Activated CD4-positive, alpha-beta T cell treated with anti-CD3 and anti-CD28 coated beads for 36 hours (primary cell): ENCODE measurements at regions not wholly inside any gene's neighbourhood (a gene's known extent, or its start where the extent isn't known, plus 50 kb on each side); places are given as distances from the start of the nearest gene placed in this dataset.
"Not testable (repeated sequence)": the region's sequence is repeated elsewhere in the genome, so short reads cannot be mapped to it uniquely, and the experiment has no call there.

Source experiments
- ATAC-seq: fragments of 200-7000 bp; cut with Tn5 transposase; one replicate; pipeline ENCODE4 v1.10.0; 2021; ENCODE audit warnings: mild to moderate bottlenecking, moderate library complexity
- CTCF ChIA-PET: fragments of 350-600 bp; sonication (Branson Sonifier 250); formaldehyde crosslinking; loops from one replicate; lab custom pipeline; 2021; ENCODE audit warnings: antibody characterized with exemption; lab: Charles Lee
- POLR2A ChIA-PET: fragments of 350-600 bp; sonication (Branson Sonifier 250); formaldehyde crosslinking; loops from one replicate; lab custom pipeline; 2021; ENCODE audit warnings: antibody characterized with exemption, inconsistent platforms; lab: Charles Lee
- DNase-seq: peaks from one replicate; pipeline ENCODE4 v3.0.0-alpha.2; 2020
- H3K27ac Mint-ChIP-seq: one replicate; pipeline ENCODE4 v1.8.0; 2021; ENCODE audit warnings: mixed read lengths
- H3K27me3 Mint-ChIP-seq: one replicate; pipeline ENCODE4 v1.8.0; 2021; ENCODE audit warnings: mixed read lengths
- H3K36me3 Mint-ChIP-seq: one replicate; pipeline ENCODE4 v1.8.0; 2021; ENCODE audit warnings: low read depth, mixed read lengths
- H3K4me1 Mint-ChIP-seq: one replicate; pipeline ENCODE4 v1.8.0; 2021; ENCODE audit warnings: mixed read lengths
- H3K4me3 Mint-ChIP-seq: one replicate; pipeline ENCODE4 v1.8.0; 2021; ENCODE audit warnings: mild to moderate bottlenecking, moderate library complexity, mixed read lengths
- H3K9me3 Mint-ChIP-seq: one replicate; pipeline ENCODE4 v1.8.0; 2021; ENCODE audit warnings: low read depth, mixed read lengths
- intact Hi-C, 2 experiments: fragments of 100-400 bp; cut with DNase I in 1 of 2; cut with micrococcal nuclease in 1 of 2; formaldehyde crosslinking; loops; one replicate each; pipeline versions ENCODE4 v1.14.2 to v1.15.1; 2022 to 2024; cut with DNase I, micrococcal nuclease

DNA sequence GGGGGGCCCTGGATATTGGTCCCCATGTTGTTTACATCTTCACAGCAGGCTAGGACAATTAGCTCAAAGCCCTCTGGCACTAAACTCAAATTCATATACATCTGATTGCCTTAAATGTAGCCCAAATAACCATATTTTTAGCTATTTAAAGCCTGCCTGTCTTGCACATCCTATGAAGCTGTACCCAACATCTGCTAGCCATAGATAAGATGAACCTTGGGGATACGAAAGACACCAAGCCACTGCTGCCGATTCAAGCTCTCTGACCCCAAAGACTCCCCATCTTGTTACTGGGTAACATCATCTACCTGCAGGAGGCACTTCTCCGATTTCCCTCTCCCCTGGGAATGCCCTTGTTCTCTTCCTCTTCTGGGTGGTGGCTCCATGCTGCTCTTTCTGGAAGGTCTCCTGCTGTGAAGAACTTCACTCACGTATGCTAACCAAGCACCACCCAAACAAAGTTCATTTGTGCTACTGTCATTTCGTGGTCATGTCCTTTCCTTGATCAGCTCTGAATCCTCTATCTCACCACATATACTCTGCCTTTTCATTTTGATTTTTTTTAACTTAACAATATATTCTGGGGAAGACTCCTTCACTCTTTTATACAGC lies 107.7 kb upstream of the ATXN3L start:
- Mint-ChIP-seq H3K4me3 (no peak overlapping the region), H3K36me3 (no peaks in the 10 kb centered on the region), H3K27me3 (no peaks in the 10 kb centered on the region), H3K27ac (no peak overlapping the region), H3K4me1 (peaks cover 9% of the 10 kb centered on the region), H3K9me3 (no peaks in the 10 kb centered on the region)
- no peak for ATAC-seq
- intact Hi-C loops, result no loop called here
- CTCF ChIA-PET, result no interaction called here
- DNase-seq, result no peak
- POLR2A ChIA-PET, result no interaction called here

DNA sequence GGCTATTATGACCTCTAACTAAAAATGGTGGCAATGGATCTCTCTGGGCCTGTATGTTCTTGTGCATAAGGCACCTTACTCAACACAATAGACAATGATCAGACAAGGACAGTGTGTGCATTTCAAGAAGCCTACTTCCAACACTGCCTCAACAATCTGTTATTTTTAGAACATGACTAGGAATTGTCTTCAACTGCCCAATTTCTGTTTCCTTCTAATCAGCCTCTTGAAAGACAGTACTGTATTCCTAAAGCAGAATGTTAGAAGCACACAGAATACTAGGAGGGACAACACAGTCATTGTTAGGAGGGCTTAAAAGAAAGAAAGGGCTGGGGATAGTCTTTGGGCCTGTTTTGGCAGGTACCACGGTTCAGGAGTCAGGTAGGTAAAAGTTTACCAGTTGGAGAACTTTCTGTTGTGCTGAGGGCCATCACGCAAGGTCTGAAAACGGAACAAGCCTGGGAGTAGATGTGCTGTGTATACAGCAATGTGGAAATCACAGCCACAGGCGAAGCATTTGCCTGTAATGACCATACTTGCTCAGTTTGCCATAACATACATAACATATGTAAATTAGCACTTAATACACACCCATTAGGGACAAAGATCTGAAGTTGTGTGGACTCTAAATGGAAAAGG lies 100.8 kb upstream of the ATXN3L start:
- DNase-seq, result no peak
- peaks cover 9% of the 10 kb centered on the region for H3K4me1 Mint-ChIP-seq
- ChIA-PET CTCF (no interaction called here), POLR2A (no interaction called here)
- H3K27me3 Mint-ChIP-seq, result no peaks in the 10 kb centered on the region
- no peak overlapping the region for H3K4me3 Mint-ChIP-seq
- intact Hi-C loops, result no loop called here
- H3K9me3 Mint-ChIP-seq, result no peaks in the 10 kb centered on the region
- H3K36me3 Mint-ChIP-seq, result no peaks in the 10 kb centered on the region
- ATAC-seq, result no peak
- H3K27ac Mint-ChIP-seq, result no peak overlapping the region

DNA sequence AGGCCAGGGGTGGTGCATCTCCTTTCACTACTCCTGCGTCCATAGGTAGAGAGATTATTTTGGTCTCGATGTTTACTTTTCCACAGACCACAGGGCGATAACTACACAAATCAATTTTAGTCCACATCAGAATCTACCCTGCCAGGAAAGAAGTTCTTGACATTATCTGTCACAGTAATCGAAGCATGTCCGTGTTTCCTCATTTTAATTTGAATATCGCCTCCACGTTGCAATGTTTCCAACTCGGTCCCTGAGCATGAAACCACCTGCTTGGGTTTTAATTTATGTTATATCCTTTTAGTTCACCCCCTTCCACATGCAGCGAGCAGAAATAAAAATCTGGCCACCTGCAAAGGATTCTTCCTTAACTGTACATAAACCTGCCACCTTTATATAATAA lies 100.1 kb upstream of the ATXN3L start:
- no peaks in the 10 kb centered on the region for H3K9me3 Mint-ChIP-seq
- intact Hi-C loops, result no loop called here
- H3K4me1 Mint-ChIP-seq, result peaks cover 9% of the 10 kb centered on the region
- CTCF ChIA-PET, result no interaction called here
- no peak for DNase-seq
- H3K4me3 Mint-ChIP-seq, result no peak overlapping the region
- ATAC-seq, result no peak
- no peaks in the 10 kb centered on the region for H3K27me3 Mint-ChIP-seq
- H3K27ac Mint-ChIP-seq, result no peak overlapping the region
- H3K36me3 Mint-ChIP-seq, result no peaks in the 10 kb centered on the region
- POLR2A ChIA-PET, result no interaction called here

DNA sequence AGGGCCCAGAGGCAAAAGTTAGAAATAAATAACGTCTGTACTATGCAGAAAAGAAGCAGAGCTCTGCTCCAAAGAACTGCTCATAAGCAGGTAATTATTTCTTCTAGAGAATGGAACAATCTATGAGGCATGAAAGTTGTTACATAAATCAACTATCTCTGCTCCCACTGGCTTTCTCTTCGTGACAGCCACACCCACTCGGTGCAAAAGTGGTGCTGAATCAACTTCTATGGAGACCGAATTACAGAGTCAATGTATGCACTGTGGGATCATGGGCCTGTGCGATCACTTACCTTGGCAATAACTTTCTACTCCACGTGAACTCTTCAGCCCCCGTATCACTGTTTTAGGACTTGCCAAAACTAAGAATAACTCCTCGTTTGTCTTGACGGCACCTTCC lies 99.4 kb upstream of the ATXN3L start:
- Mint-ChIP-seq H3K9me3 (no peaks in the 10 kb centered on the region), H3K4me3 (no peak overlapping the region), H3K36me3 (no peaks in the 10 kb centered on the region), H3K27me3 (no peaks in the 10 kb centered on the region), H3K27ac (no peak overlapping the region), H3K4me1 (peaks cover 9% of the 10 kb centered on the region)
- DNase-seq (no peak), ATAC-seq (no peak)
- CTCF ChIA-PET, result no interaction called here
- POLR2A ChIA-PET, result no interaction called here
- intact Hi-C loops, result no loop called here

DNA sequence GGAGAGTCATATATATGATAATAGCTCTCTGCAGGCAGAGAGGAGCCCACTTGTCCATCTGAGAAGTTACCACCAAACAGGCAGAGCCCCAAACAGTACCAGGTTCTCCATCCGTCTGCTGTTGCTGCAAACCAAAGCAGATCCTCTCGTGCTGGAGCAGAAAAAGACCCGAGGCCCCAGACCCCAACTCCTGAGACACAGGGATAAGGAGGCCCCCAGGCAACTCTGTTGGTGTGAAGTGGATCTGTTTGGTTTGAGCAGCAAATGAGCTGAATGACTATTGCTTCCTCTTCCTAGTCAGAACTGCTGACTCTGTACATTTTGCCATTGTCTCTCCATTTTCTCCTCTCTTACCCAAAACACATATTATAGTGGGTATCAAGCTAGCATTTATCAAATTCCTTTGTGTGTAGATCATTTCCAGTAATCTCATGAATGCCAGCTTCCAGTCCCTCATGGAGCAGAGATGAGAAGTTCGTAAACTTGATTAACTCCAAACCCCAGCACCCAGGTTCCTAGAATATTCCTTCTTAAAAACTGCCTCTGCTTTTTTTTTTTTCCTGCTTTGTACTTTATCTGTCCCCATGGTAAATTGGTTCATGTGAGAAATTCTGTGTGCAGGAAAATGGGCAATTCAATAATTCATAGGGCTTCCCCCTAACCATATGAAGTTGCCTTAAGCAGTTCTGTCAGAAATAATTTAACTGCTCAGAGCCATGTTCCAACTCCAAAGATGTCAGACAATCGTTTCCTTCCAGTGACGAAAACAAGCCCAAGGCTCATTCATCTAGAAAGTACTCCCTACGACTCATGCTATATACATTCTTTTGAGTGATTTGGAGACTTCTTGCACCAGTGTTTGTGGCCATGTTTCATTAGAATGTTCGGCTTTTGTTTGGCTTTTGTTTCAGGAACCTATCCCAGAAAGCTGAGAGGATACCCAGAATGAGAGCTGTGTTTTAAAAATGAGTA lies 98.6 kb upstream of the ATXN3L start:
- Mint-ChIP-seq H3K9me3 (no peaks in the 10 kb centered on the region), H3K27me3 (no peaks in the 10 kb centered on the region), H3K36me3 (no peaks in the 10 kb centered on the region), H3K4me3 (no peak overlapping the region), H3K27ac (no peak overlapping the region), H3K4me1 (peaks cover 9% of the 10 kb centered on the region)
- DNase-seq, result no peak
- POLR2A ChIA-PET, result interaction anchor here (0.7 kb wide), 1 partner anchor 320 kb away, joined by 3 read pairs; no protein-coding TSS in a partner anchor
- CTCF ChIA-PET, result interaction anchor here (0.6 kb wide), 1 partner anchor 49 kb away, joined by 3 read pairs; no protein-coding TSS in a partner anchor
- intact Hi-C loops, result no loop called here
- peak; percentile 64 for ATAC-seq

DNA sequence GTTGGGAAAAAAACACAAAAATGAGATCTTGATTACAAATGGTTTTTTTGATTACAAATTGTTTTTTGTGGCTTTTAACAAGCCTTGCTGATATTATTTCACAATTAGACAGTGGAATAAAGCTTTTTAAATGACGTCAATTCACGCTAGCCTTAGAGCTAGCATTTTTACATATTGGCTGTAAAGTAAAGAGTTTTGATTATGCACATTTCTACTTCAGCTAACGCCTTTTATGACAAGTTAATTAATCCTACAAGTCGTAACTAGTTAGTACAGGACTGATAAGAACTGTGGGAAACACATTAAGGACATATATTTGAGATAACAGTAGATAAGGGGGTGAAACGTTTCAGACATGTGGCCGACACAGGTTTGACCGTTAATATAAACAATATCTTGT lies 95.7 kb upstream of the ATXN3L start:
- no peak for ATAC-seq
- Mint-ChIP-seq H3K4me3 (no peak overlapping the region), H3K27ac (no peak overlapping the region), H3K4me1 (peaks cover 6% of the 10 kb centered on the region), H3K36me3 (no peaks in the 10 kb centered on the region), H3K9me3 (no peaks in the 10 kb centered on the region), H3K27me3 (no peaks in the 10 kb centered on the region)
- ChIA-PET CTCF (no interaction called here), POLR2A (interaction anchor here (0.6 kb wide), 1 partner anchor 39 kb away, joined by 4 read pairs; no protein-coding TSS in a partner anchor)
- no peak for DNase-seq
- intact Hi-C loops, result no loop called here

DNA sequence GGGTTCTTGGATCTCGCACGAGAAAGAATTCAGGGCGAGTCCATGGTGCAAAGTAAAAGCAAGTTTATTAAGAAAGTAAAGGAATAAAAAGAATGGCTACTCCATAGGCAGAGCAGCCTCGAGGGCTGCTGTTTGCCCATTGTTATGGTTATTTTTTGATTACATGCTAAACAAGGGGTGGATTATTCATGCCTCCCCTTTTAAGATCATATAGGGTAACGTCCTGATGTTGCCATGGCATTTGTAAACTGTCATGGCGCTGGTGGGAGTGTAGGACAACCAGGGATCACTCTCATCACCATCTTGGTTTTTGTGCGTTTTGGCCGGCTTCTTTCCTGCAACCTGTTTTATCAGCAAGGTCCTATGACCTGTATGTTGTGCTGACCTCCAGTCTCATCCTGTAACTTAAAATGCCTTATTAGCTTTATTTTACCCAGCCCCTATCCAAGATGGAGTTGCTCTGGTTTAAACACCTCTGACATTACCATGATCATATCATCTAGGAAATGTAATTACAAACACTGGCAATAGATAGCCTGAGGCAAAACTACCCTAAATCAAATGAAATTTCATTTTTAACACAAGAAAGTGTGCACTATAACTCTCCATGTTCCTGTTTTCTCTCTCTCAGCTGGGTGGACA lies 94.3 kb upstream of the ATXN3L start:
- CTCF ChIA-PET, result no interaction called here
- intact Hi-C loops, result loop anchor here in 1 of 2 experiments (5.0 kb wide), 1 partner anchor 852 kb away; no protein-coding TSS in a partner anchor
- ATAC-seq, result no peak

DNA sequence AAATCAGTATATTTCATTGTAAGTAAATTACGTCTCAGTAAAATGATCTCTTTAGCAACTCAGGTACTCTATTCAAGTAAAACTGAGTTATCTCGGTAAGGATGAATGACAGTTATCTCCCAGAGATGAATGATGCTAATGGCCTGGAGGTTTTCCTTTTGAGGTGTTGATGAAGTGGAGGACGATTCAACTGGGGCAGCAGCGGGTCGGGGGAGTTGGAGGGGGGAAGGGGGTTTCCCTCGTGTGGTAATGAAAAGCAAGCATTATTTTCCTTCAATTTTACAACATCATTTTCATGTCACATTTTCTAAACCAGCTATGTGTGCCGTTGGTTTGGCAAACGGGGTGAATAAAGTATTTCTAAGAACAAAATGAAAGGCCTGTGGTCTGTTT lies 92.4 kb upstream of the ATXN3L start:
- Mint-ChIP-seq H3K9me3 (no peaks in the 10 kb centered on the region), H3K27me3 (no peaks in the 10 kb centered on the region), H3K27ac (no peak overlapping the region), H3K4me1 (no peaks in the 10 kb centered on the region), H3K36me3 (no peaks in the 10 kb centered on the region), H3K4me3 (no peak overlapping the region)
- no peak for DNase-seq
- ChIA-PET CTCF (no interaction called here), POLR2A (no interaction called here)
- intact Hi-C loops, result loop anchor here in 1 of 2 experiments (5.0 kb wide), 1 partner anchor 850 kb away; no protein-coding TSS in a partner anchor
- ATAC-seq, result no peak

More for the DNA sequence above, 94.3 kb upstream of the ATXN3L start:
- H3K27me3 Mint-ChIP-seq, result no peaks in the 10 kb centered on the region
- H3K4me3 Mint-ChIP-seq, result no peak overlapping the region
- DNase-seq, result no peak
- peaks cover 6% of the 10 kb centered on the region for H3K4me1 Mint-ChIP-seq
- H3K36me3 Mint-ChIP-seq, result no peaks in the 10 kb centered on the region
- no peak overlapping the region for H3K27ac Mint-ChIP-seq
- POLR2A ChIA-PET, result no interaction called here
- no peaks in the 10 kb centered on the region for H3K9me3 Mint-ChIP-seq

DNA sequence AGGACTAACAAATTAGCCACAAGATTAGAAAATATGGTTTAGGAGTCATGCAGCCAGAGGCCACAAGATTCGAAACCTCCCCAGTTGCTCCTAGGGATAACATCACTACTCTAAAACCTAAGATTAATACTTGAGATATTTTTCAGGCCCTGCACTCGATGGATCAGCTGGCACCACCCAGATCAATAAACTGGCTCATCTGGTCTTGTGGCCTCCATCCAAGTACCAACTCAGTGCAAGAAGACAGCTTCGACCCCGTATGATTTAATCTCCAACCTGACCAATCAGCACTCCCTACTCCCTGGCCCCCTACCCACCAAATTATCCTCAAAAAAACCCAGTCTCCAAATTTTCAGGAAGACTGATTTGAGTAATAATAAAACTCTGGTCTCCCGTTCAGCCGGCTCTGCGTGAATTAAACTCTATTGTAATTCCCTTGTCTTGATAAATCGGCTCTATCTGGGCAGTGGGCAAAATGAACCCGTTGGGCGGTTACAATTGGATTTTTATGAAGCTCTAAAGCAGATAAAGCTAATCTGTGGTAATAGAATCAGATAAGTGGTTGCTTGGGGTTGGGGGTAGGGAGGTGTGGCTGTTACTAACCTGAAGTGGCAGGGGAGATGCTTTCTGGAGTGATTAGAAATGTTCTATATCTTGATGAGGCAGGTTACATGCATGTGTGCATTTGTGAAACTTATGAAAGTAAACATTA lies 91.8 kb upstream of the ATXN3L start:
- POLR2A ChIA-PET, result no interaction called here
- Mint-ChIP-seq H3K9me3 (peaks cover 4% of the 10 kb centered on the region), H3K4me3 (no peak overlapping the region), H3K36me3 (no peaks in the 10 kb centered on the region), H3K27me3 (no peaks in the 10 kb centered on the region), H3K27ac (no peak overlapping the region), H3K4me1 (no peaks in the 10 kb centered on the region)
- ATAC-seq (no peak), DNase-seq (no peak)
- intact Hi-C loops, result loop anchor here in 1 of 2 experiments (5.0 kb wide), 1 partner anchor 849 kb away; no protein-coding TSS in a partner anchor
- CTCF ChIA-PET, result interaction anchor here (0.6 kb wide), 1 partner anchor 38 kb away, joined by 4 read pairs; no protein-coding TSS in a partner anchor

DNA sequence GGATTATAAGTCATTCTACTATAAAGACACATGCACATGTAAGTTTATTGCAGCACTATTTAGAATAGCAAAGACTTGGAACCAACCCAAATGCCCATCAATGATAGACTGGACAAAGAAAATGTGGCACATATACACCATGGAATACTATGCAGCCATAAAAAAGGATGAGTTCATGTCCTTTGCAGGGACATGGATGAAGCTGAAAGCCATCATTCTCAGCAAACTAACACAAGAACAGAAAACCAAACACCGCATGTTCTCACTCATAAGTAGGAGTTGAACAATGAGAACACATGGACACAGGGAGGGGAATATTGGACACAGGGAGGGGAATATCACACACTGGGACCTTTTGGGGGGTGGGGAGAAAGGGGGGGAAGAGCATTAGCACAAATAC lies 88.7 kb upstream of the ATXN3L start:
- H3K4me3 Mint-ChIP-seq, H3K36me3 Mint-ChIP-seq, H3K4me1 Mint-ChIP-seq, ATAC-seq, DNase-seq, CTCF ChIA-PET, H3K27ac Mint-ChIP-seq, H3K27me3 Mint-ChIP-seq, POLR2A ChIA-PET, intact Hi-C loops, H3K9me3 Mint-ChIP-seq: not testable (repeated sequence)
